GM12891 (cell line): ENCODE measurements at regions not wholly inside any gene's neighbourhood (a gene's known extent, or its start where the extent isn't known, plus 50 kb on each side); places are given as distances from the start of the nearest gene placed in this dataset.

ENCODE experiments used
- POLR2A ChIP-seq: IDR thresholded peaks from 2 replicates; pipeline ENCODE4 v1.6.1; 2011; ENCODE audit warnings: low read depth, low read length, control low read depth
- TAF1 ChIP-seq: IDR thresholded peaks from 2 replicates; pipeline ENCODE4 v1.6.1; 2011; ENCODE audit warnings: low read depth, low read length, control low read depth

DNA sequence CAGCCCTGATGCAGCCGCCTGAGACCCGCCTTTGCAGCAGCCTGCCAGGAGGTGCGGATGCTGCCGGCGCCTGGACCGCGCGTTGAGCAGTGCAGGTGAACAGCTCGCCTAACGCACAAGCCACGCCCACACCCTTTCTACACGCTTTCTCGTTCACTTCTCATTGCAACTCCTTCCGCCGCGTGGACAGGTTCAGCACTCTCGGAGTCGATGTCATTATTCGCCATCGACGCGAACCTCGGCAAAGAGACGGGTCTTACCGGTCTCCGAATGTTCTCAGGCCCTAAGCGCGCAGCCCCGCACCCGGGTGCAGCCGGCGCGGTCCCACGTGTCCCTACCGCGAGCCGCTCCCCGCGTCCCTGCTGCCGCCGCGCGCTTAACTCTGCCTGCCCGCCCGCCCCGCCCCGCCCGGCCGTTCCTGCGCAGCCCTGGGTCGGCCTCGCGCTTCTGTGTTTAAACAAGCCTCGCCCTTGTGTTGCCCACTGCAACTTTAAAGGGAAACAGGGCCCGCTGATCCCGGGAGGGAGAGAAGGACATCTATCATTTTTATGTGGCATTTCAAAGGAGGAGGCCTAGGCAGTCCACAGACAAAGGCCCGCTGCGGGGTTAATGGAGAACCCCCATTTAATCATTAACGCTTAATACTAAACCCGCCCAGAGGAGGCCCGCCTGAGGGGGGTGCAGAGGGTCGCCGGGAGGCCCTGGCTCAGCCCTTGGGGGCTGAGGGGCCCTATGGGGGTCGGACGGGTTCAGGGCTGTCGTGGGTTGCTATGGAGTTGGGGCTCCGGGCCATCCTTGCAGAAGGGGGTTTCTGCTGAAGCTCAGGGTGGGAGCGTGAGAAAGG is 128.5 kb downstream of the WDR11 start:
- TF ChIP-seq POLR2A (no peak), TAF1 (no peak)
